ENCODE measurements at regions not wholly inside any gene's neighbourhood (a gene's known extent, or its start where the extent isn't known, plus 50 kb on each side); places are given as distances from the start of the nearest gene placed in this dataset.

DNA sequence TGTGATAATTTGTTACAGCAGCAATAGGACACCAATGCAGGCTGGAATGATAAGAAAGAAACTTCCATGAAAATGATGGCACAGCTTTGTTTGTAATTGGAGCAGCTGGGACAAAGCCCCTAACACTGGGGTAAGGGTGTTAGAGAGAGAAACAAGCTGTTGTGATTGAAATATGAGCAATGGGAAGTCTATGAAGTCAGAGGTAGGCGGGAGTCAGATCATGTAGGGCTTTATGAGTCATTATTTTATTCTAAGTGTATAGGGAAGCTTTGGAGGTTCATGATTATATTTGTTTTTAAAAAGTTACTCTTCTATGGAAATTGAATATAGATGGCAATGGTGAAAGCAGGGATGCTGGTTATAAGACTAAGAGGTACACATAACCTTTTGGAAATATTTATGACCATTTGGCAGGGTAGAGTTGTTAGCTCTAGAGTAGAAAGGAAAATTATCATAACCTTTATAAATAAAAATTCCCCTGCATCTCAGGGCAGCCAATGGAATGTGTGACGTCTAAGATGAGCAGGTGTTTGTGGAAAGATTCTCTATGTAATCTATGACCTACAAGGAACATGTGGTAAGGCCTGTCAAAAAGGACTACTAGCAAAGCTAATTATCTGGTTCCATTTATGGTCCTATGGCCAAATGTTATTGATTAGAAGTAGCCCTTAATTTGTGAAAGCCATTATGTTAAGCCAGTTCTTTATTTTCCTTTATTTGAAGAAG is 85.6 kb downstream of the KCNJ2 start:
- Histone ChIP-seq H3K4me1 (ENCODE audit: insufficient read depth, low read length, poor library complexity, severe bottlenecking) (no peaks in the 10 kb centered on the region), H3K4me3 (ENCODE audit: low read length, poor library complexity, severe bottlenecking) (no peak overlapping the region), H3K27me3 (ENCODE audit: insufficient read depth, low read length, poor library complexity, severe bottlenecking) (no peaks in the 10 kb centered on the region), H3K9ac (ENCODE audit: low read depth, low read length, poor library complexity, severe bottlenecking) (no peak overlapping the region), H4K20me1 (ENCODE audit: insufficient read depth, low read length, poor library complexity, severe bottlenecking) (no peaks in the 10 kb centered on the region), H3K9me3 (ENCODE audit: insufficient read depth, low read depth, low read length) (no peaks in the 10 kb centered on the region), H3K36me3 (ENCODE audit: insufficient read depth, low read length) (no peaks in the 10 kb centered on the region), H3F3A (ENCODE audit: low read depth) (no peaks in the 10 kb centered on the region), H3K79me2 (ENCODE audit: insufficient read depth, low read length) (no peaks in the 10 kb centered on the region), H3K4me2 (ENCODE audit: low read depth, low read length, poor library complexity, severe bottlenecking) (no peak overlapping the region), H3K9me2 (replicated peaks; ENCODE audit: low read depth, low read length) (no peaks in the 10 kb centered on the region), H2AFZ (ENCODE audit: low read length) (no peak overlapping the region)
- TF ChIP-seq, protein P1, sequence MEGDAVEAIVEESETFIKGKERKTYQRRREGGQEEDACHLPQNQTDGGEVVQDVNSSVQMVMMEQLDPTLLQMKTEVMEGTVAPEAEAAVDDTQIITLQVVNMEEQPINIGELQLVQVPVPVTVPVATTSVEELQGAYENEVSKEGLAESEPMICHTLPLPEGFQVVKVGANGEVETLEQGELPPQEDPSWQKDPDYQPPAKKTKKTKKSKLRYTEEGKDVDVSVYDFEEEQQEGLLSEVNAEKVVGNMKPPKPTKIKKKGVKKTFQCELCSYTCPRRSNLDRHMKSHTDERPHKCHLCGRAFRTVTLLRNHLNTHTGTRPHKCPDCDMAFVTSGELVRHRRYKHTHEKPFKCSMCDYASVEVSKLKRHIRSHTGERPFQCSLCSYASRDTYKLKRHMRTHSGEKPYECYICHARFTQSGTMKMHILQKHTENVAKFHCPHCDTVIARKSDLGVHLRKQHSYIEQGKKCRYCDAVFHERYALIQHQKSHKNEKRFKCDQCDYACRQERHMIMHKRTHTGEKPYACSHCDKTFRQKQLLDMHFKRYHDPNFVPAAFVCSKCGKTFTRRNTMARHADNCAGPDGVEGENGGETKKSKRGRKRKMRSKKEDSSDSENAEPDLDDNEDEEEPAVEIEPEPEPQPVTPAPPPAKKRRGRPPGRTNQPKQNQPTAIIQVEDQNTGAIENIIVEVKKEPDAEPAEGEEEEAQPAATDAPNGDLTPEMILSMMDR (conservative IDR thresholded peaks at IDR 0.05; ENCODE audit: low read length) = no peak
- TF ChIP-seq EZH2phosphoT487 (IDR thresholded peaks at IDR 0.05; ENCODE audit: borderline replicate concordance) = no peak

DNA sequence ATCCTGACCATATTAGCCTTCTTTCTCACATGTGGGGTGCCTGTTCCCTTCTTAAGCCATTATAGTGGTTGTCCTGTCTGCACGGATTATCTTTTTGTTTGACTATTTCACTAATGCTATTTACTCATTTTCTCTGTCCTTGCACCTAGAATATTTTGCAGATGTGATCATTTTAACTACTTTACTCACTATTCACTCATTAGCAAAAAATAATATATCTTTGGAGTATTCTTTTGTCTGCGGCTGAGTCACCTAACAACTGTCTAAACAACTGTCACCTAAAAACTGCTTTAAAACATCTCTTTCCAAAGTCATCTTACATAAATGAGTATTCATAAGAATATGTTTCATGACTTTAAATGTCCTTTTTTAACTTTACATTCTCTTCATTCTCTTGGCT is 87.4 kb downstream of the KCNJ2 start:
- no peak for TF ChIP-seq EZH2phosphoT487 (IDR thresholded peaks at IDR 0.05; ENCODE audit: borderline replicate concordance)
- TF ChIP-seq, protein P1 (conservative IDR thresholded peaks at IDR 0.05; ENCODE audit: low read length) = no peak

DNA sequence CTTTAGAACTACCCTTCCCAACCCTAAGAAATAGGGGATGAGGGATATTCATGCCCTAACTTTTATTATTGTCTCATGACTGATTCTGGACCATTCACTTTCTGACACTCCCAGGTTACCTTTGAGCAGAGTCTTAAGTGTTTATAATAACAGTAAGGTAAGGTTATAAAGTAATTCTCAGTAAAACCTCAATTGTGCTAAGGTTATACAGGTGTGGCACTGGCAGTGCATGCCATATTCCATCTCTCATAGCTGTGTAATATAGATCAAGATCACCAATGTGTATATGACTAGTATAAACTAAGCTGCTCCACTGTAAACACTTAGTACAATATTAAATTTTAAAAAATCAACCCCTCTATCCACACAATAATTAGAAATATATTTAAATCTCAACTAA is 89.1 kb downstream of the KCNJ2 start:
- Histone ChIP-seq H3K9me3 (ENCODE audit: insufficient read depth, low read depth, low read length) (no peaks in the 10 kb centered on the region), H3K36me3 (ENCODE audit: insufficient read depth, low read length) (no peaks in the 10 kb centered on the region), H3F3A (ENCODE audit: low read depth) (no peaks in the 10 kb centered on the region), H3K9me2 (replicated peaks; ENCODE audit: low read depth, low read length) (no peaks in the 10 kb centered on the region), H2AFZ (ENCODE audit: low read length) (no peak overlapping the region), H4K20me1 (ENCODE audit: insufficient read depth, low read length, poor library complexity, severe bottlenecking) (no peaks in the 10 kb centered on the region), H3K4me2 (ENCODE audit: low read depth, low read length, poor library complexity, severe bottlenecking) (no peak overlapping the region), H3K4me3 (ENCODE audit: low read length, poor library complexity, severe bottlenecking) (no peak overlapping the region), H3K4me1 (ENCODE audit: insufficient read depth, low read length, poor library complexity, severe bottlenecking) (no peaks in the 10 kb centered on the region), H3K9ac (ENCODE audit: low read depth, low read length, poor library complexity, severe bottlenecking) (no peak overlapping the region), H3K27me3 (ENCODE audit: insufficient read depth, low read length, poor library complexity, severe bottlenecking) (no peaks in the 10 kb centered on the region), H3K79me2 (ENCODE audit: insufficient read depth, low read length) (no peaks in the 10 kb centered on the region)
- TF ChIP-seq EZH2phosphoT487 (IDR thresholded peaks at IDR 0.05; ENCODE audit: borderline replicate concordance) = no peak
- TF ChIP-seq, protein P1 (conservative IDR thresholded peaks at IDR 0.05; ENCODE audit: low read length) = no peak

More for the DNA sequence above, 87.4 kb downstream of the KCNJ2 start:
- H3K4me1 ChIP-seq (ENCODE audit: insufficient read depth, low read length, poor library complexity, severe bottlenecking) = no peaks in the 10 kb centered on the region
- H3K9me3 ChIP-seq (ENCODE audit: insufficient read depth, low read depth, low read length) = no peaks in the 10 kb centered on the region
- no peak overlapping the region for H2AFZ ChIP-seq (ENCODE audit: low read length)
- H3K27me3 ChIP-seq (ENCODE audit: insufficient read depth, low read length, poor library complexity, severe bottlenecking) = no peaks in the 10 kb centered on the region
- no peaks in the 10 kb centered on the region for H3K9me2 ChIP-seq (replicated peaks; ENCODE audit: low read depth, low read length)
- H3K79me2 ChIP-seq (ENCODE audit: insufficient read depth, low read length) = no peaks in the 10 kb centered on the region
- H3K9ac ChIP-seq (ENCODE audit: low read depth, low read length, poor library complexity, severe bottlenecking) = no peak overlapping the region
- H3F3A ChIP-seq (ENCODE audit: low read depth) = no peaks in the 10 kb centered on the region
- no peaks in the 10 kb centered on the region for H3K36me3 ChIP-seq (ENCODE audit: insufficient read depth, low read length)
- H4K20me1 ChIP-seq (ENCODE audit: insufficient read depth, low read length, poor library complexity, severe bottlenecking) = no peaks in the 10 kb centered on the region
- H3K4me2 ChIP-seq (ENCODE audit: low read depth, low read length, poor library complexity, severe bottlenecking) = no peak overlapping the region
- no peak overlapping the region for H3K4me3 ChIP-seq (ENCODE audit: low read length, poor library complexity, severe bottlenecking)

Data from Loucy (cell line).